ENCODE measurements at regions not wholly inside any gene's neighbourhood (a gene's known extent, or its start where the extent isn't known, plus 50 kb on each side); places are given as distances from the start of the nearest gene placed in this dataset.
A peak's percentile ranks its signal among the peaks of the same experiment; 100 is the strongest.

GRCh38 chr4:156191044-156191781 is 237.5 kb upstream of the CTSO start:
- ChIA-PET CTCF (interaction anchor here (1.2 kb wide), 1 partner anchor 22 kb away, joined by 5 read pairs; no protein-coding TSS in a partner anchor), POLR2A (no interaction called here)
- Histone ChIP-seq H3K27me3 (ENCODE audit: control insufficient read depth, insufficient read depth, low read length) (no peaks in the 10 kb centered on the region), H3K4me3 (ENCODE audit: low read depth, low read length) (no peak overlapping the region), H3K36me3 (ENCODE audit: control insufficient read depth, insufficient read depth, low read length) (no peaks in the 10 kb centered on the region)
- TF ChIP-seq CTCF (IDR thresholded peaks at IDR 0.05; ENCODE audit: insufficient read depth, low read depth, low read length), result no peak
- DNase-seq (ENCODE audit: low read depth), result no peak

GRCh38 chr4:156190615-156191014 is 236.9 kb upstream of the CTSO start:
- peak; percentile 44 for DNase-seq (ENCODE audit: low read depth)
- H3K4me3 ChIP-seq (ENCODE audit: low read depth, low read length), result no peak overlapping the region
- POLR2A ChIA-PET, result no interaction called here
- TF ChIP-seq CTCF (IDR thresholded peaks at IDR 0.05; ENCODE audit: insufficient read depth, low read depth, low read length), result no peak
- H3K27me3 ChIP-seq (ENCODE audit: control insufficient read depth, insufficient read depth, low read length), result no peaks in the 10 kb centered on the region
- CTCF ChIA-PET, result interaction anchor here (1.2 kb wide), 1 partner anchor 21 kb away, joined by 5 read pairs; no protein-coding TSS in a partner anchor
- H3K36me3 ChIP-seq (ENCODE audit: control insufficient read depth, insufficient read depth, low read length), result no peaks in the 10 kb centered on the region

- DNase-seq (ENCODE audit: low read depth), result no peak
- no peak overlapping the region for H3K4me3 ChIP-seq (ENCODE audit: low read depth, low read length)
- no peaks in the 10 kb centered on the region for H3K27me3 ChIP-seq (ENCODE audit: control insufficient read depth, insufficient read depth, low read length)
- ChIA-PET POLR2A (interaction anchor here (0.7 kb wide), 1 partner anchor 154 kb away, joined by 20 read pairs; no protein-coding TSS in a partner anchor), CTCF (no interaction called here)
- H3K36me3 ChIP-seq (ENCODE audit: control insufficient read depth, insufficient read depth, low read length), result no peaks in the 10 kb centered on the region
- TF ChIP-seq CTCF (IDR thresholded peaks at IDR 0.05; ENCODE audit: insufficient read depth, low read depth, low read length), result no peak
Measured at GRCh38 chr4:156188596-156188995, 234.9 kb upstream of the CTSO start.

GRCh38 chr4:156186111-156186510 is 232.4 kb upstream of the CTSO start:
- TF ChIP-seq CTCF (IDR thresholded peaks at IDR 0.05; ENCODE audit: insufficient read depth, low read depth, low read length), result no peak
- no peak for DNase-seq (ENCODE audit: low read depth)
- ChIA-PET POLR2A (no interaction called here), CTCF (no interaction called here)
- H3K4me3 ChIP-seq (ENCODE audit: low read depth, low read length), result no peak overlapping the region
- no peaks in the 10 kb centered on the region for H3K36me3 ChIP-seq (ENCODE audit: control insufficient read depth, insufficient read depth, low read length)
- H3K27me3 ChIP-seq (ENCODE audit: control insufficient read depth, insufficient read depth, low read length), result no peaks in the 10 kb centered on the region

- no peak for TF ChIP-seq CTCF (IDR thresholded peaks at IDR 0.05; ENCODE audit: insufficient read depth, low read depth, low read length)
- Histone ChIP-seq H3K4me3 (ENCODE audit: low read depth, low read length) (no peak overlapping the region), H3K27me3 (ENCODE audit: control insufficient read depth, insufficient read depth, low read length) (no peaks in the 10 kb centered on the region), H3K36me3 (ENCODE audit: control insufficient read depth, insufficient read depth, low read length) (no peaks in the 10 kb centered on the region)
- DNase-seq (ENCODE audit: low read depth), result no peak
- ChIA-PET CTCF (no interaction called here), POLR2A (no interaction called here)
Measured at GRCh38 chr4:156185514-156186055, 231.9 kb upstream of the CTSO start.

All from BJ (cell line).